Gastrocnemius medialis (tissue), 4 donors: ENCODE measurements at regions not wholly inside any gene's neighbourhood (a gene's known extent, or its start where the extent isn't known, plus 50 kb on each side); places are given as distances from the start of the nearest gene placed in this dataset.

Experiments
- POLR2A ChIP-seq, 2 donors: fragments of 450-650 bp; IDR thresholded peaks; one replicate each; pipeline ENCODE4 v1.6.1; 2017; ENCODE audit warnings: antibody characterized with exemption in 2 of 2, mild to moderate bottlenecking in 2 of 2, moderate library complexity in 2 of 2
- TF ChIP-seq, protein P1 (sequence below), 5 experiments: fragments of 450-650 bp in 3 of 5; fragments of 200-600 bp in 2 of 5; sonication (generic) in 2 of 5; IDR thresholded peaks in 4 of 5; conservative IDR thresholded peaks in 1 of 5; 1 replicate in 4 of 5; 2 replicates in 1 of 5; pipeline ENCODE4 v1.5.1; 2016 to 2019; ENCODE audit warnings: antibody characterized with exemption in 5 of 5, mild to moderate bottlenecking in 3 of 5, moderate library complexity in 3 of 5

GRCh38 chr3:170642882-170643601, 57.2 kb upstream of the SLC7A14 start:
- TF ChIP-seq, protein P1, sequence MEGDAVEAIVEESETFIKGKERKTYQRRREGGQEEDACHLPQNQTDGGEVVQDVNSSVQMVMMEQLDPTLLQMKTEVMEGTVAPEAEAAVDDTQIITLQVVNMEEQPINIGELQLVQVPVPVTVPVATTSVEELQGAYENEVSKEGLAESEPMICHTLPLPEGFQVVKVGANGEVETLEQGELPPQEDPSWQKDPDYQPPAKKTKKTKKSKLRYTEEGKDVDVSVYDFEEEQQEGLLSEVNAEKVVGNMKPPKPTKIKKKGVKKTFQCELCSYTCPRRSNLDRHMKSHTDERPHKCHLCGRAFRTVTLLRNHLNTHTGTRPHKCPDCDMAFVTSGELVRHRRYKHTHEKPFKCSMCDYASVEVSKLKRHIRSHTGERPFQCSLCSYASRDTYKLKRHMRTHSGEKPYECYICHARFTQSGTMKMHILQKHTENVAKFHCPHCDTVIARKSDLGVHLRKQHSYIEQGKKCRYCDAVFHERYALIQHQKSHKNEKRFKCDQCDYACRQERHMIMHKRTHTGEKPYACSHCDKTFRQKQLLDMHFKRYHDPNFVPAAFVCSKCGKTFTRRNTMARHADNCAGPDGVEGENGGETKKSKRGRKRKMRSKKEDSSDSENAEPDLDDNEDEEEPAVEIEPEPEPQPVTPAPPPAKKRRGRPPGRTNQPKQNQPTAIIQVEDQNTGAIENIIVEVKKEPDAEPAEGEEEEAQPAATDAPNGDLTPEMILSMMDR (IDR thresholded peaks at IDR 0.05 in 4 of 5, conservative IDR thresholded peaks at IDR 0.05 in 1 of 5): no peak
- TF ChIP-seq POLR2A (IDR thresholded peaks at IDR 0.05): no peak
